Nephron (organoid): ENCODE measurements at regions not wholly inside any gene's neighbourhood (a gene's known extent, or its start where the extent isn't known, plus 50 kb on each side); places are given as distances from the start of the nearest gene placed in this dataset.

Source experiments
- H3K27ac Mint-ChIP-seq, 3 experiments: 2 replicates each; pipeline ENCODE4 v1.8.0; 2020; ENCODE audit warnings: mixed read lengths in 3 of 3, mild to moderate bottlenecking in 2 of 3, moderate library complexity in 1 of 3
- H3K27me3 Mint-ChIP-seq: 2 replicates; pipeline ENCODE4 v1.8.0; 2021; ENCODE audit warnings: low read depth, mild to moderate bottlenecking, moderate library complexity, mixed read lengths
- H3K36me3 Mint-ChIP-seq: 2 replicates; pipeline ENCODE4 v1.8.0; 2020; ENCODE audit warnings: low read depth, mixed read lengths
- H3K4me1 Mint-ChIP-seq: 2 replicates; pipeline ENCODE4 v1.8.0; 2020; ENCODE audit warnings: mixed read lengths
- H3K4me3 Mint-ChIP-seq, 3 experiments: 2 replicates each; pipeline ENCODE4 v1.8.0; 2020; ENCODE audit warnings: mild to moderate bottlenecking in 3 of 3, mixed read lengths in 3 of 3, moderate library complexity in 2 of 3
- H3K9me3 Mint-ChIP-seq: 2 replicates; pipeline ENCODE4 v1.8.0; 2020; ENCODE audit warnings: mixed read lengths
- CTCF ChIP-seq, 3 experiments: fragments of 200-600 bp; sonication (generic); IDR thresholded peaks; one replicate each; pipeline ENCODE4 v1.5.0; 2021; ENCODE audit warnings: antibody characterized with exemption in 3 of 3; ENCODE audit not compliant: unreplicated experiment in 3 of 3

DNA sequence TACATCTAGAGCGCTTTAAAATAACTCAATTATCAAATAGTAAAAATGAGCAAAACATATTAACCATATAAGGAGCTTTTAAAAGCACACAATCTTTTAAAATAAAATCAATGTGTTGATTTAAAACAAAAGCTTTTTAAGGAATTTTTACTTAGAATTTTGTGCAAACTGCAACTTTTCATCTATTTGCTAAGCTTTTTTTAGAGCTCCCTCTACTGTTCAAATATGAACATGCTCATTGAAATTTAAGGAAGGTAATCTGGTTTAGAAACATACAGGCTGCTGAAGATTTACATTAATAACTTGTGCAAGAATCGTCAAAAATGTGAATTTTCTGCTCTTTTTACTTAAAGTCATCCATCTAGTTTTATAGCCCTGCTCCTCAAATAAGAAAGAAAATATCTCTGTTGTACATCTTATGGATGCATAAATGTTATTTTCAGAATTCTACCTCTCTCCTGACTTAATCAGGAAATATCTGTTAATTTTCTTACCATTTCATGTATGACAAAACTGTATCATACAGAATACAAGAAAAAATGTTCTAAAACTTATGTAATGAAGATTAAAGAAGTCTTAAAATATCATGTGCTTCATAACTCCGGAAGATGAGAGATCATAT is 469.4 kb upstream of the ROBO2 start:
- no peak overlapping the region for H3K27ac Mint-ChIP-seq
- no peaks in the 10 kb centered on the region for H3K9me3 Mint-ChIP-seq
- H3K4me3 Mint-ChIP-seq = no peak overlapping the region
- no peaks in the 10 kb centered on the region for H3K36me3 Mint-ChIP-seq
- peaks cover 6% of the 10 kb centered on the region for H3K4me1 Mint-ChIP-seq
- H3K27me3 Mint-ChIP-seq = no peaks in the 10 kb centered on the region
- TF ChIP-seq CTCF (IDR thresholded peaks at IDR 0.05; ENCODE audit: unreplicated experiment in 3 of 3) = peak; percentile 65 to 84 (median 70)

DNA sequence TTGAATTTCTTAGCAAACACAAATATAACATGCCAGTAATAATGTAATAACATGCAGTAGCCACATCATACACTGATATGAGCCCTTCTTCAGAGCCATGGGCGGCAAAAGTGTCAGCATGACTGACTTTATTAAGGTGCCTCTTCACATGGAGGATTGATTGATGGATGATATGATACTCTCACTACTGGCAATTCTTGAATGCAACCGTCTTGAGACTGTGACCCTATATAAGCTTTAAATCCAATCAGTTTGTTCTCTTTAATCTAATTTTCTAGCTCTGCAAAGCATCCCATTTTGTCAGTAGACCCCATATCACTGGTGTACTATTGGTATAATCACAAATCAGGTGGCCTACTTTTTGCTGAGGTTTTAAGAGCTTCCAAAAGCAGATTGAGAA is 463.7 kb upstream of the ROBO2 start:
- H3K4me3 Mint-ChIP-seq = no peak overlapping the region
- TF ChIP-seq CTCF (IDR thresholded peaks at IDR 0.05; ENCODE audit: unreplicated experiment in 3 of 3) = no peak
- H3K9me3 Mint-ChIP-seq = no peaks in the 10 kb centered on the region
- no peak overlapping the region for H3K27ac Mint-ChIP-seq
- no peaks in the 10 kb centered on the region for H3K27me3 Mint-ChIP-seq
- peaks cover 6% of the 10 kb centered on the region for H3K4me1 Mint-ChIP-seq
- H3K36me3 Mint-ChIP-seq = no peaks in the 10 kb centered on the region

DNA sequence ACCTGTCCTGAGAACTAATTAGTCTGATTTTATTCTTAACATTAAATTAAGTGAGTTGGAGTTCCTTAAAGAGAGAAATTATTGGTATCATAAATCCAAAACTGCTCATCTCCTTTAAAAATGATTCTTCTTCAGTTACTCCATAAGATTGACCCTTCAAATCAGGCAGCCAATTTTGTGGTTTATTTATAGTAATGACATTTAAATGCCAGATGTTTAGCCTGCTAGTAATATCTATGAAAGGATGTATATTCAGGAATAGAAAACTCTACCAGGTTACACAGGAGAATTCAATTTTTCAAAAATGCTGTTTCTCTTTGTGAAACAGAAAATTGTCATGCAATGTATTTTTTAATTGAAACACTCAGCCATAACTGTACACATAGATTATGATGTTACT is 457.8 kb upstream of the ROBO2 start:
- Mint-ChIP-seq H3K27ac (no peak overlapping the region), H3K9me3 (no peaks in the 10 kb centered on the region), H3K36me3 (no peaks in the 10 kb centered on the region), H3K4me3 (no peak overlapping the region), H3K4me1 (peaks cover 6% of the 10 kb centered on the region), H3K27me3 (no peaks in the 10 kb centered on the region)
- TF ChIP-seq CTCF (IDR thresholded peaks at IDR 0.05; ENCODE audit: unreplicated experiment in 3 of 3) = no peak

DNA sequence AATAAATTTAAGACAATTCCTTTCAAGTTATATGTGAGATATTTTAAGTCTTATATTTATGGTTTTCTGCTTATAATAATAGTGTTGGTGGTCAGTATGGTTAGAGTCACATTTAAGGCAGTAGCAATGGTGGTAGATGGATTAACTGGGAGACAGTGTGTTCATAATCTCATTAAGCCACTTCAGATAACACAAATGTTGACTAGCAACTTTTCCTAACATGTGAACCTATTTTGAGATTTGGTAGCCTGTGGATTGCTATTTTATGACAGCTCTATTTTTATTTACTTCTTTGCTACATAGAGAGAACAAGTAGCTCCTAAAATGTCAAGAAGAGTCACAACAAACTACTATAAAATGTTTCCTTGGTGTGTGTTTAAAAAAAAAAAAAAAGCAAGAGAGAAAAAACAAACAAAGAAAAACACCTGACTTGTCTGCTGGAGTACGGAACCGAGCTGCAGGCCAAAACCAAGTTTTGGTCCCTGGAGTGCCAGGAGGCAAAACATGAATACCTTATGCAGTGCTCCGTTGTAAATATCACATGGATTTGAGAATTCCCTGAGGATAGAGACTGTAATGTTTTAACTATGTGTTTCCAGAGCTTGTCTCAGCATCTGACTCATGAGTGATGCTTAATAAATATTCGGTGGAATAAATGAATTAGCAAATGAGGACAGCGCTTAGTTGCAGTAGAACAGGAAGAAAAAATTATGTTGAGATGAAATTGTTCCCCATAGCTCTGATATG is 457.1 kb upstream of the ROBO2 start:
- TF ChIP-seq CTCF (IDR thresholded peaks at IDR 0.05; ENCODE audit: unreplicated experiment in 3 of 3) = no peak
- Mint-ChIP-seq H3K27ac (no peak overlapping the region), H3K27me3 (no peaks in the 10 kb centered on the region), H3K36me3 (no peaks in the 10 kb centered on the region), H3K4me3 (no peak overlapping the region), H3K4me1 (peaks cover 6% of the 10 kb centered on the region), H3K9me3 (no peaks in the 10 kb centered on the region)

DNA sequence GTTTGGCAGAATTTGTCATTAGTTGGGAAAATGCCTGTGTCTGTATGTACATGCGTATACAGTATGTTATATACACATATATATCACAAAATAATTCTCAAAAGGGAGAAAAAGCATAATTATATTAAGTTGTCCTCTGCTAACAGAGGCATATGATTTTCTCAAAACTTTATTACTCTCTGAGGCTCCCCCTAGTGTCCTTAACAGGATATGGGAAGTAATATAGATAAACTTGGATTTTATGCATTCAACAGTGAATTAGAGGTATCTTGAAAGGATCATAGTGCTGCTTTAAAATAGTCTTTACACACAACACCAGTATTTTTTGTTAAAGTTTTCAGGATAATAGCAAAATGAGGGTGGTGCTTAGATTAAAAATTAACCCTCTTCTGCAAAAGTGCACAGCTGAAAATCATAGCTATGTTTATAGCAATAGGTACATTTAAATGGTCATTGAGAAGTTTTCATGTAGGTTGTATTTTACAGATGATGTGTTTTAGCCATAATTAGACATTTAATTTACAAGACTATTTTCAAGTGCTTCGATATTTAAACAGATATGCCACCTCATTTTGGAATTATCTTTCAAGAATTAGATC is 454.0 kb upstream of the ROBO2 start:
- H3K4me1 Mint-ChIP-seq = no peaks in the 10 kb centered on the region
- no peak overlapping the region for H3K27ac Mint-ChIP-seq
- no peaks in the 10 kb centered on the region for H3K27me3 Mint-ChIP-seq
- no peaks in the 10 kb centered on the region for H3K9me3 Mint-ChIP-seq
- no peaks in the 10 kb centered on the region for H3K36me3 Mint-ChIP-seq
- TF ChIP-seq CTCF (IDR thresholded peaks at IDR 0.05; ENCODE audit: unreplicated experiment in 3 of 3) = peak; percentile 55 to 76 (median 60)
- no peak overlapping the region for H3K4me3 Mint-ChIP-seq
